ENCODE measurements at regions not wholly inside any gene's neighbourhood (a gene's known extent, or its start where the extent isn't known, plus 50 kb on each side); places are given as distances from the start of the nearest gene placed in this dataset.

DNA sequence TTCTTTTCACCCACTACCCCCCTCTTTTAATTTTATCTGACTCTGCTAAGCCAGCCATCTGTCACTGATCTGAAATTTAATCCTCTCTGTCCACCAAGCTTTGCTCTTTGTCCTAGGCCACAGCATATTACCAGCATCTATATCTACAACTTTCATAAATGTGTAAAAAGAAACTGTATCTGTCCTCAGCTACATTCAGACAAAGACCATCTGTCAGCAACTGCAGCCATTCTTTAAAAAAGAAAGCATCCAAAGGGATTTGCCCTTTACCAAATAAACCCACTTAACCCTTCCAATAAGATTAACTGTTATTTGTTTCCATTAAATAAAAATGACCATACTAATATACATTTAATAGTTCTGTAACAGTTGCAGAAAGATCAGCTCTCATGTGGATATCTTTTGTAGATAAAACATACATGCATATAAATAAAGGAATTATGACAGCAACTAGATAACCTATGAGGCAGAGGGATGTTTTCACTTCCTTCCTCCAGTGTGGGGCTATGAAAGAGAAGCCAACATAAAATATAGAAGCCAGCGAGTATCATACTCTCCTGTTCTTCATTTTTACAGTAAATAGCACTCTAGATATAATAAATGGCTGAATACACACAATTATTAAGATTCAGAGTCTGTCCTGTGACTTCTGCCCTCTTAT is 602.5 kb upstream of the SALL1 start:
- ChIA-PET CTCF (interaction anchor here (0.6 to 2.8 kb wide), 2 partner anchors 8 to 15 kb away, joined by 3 to 12 read pairs; no protein-coding TSS in a partner anchor), POLR2A (no interaction called here)
- no peak for DNase-seq (ENCODE audit: low read depth, low spot score)
- TF ChIP-seq, protein P1, sequence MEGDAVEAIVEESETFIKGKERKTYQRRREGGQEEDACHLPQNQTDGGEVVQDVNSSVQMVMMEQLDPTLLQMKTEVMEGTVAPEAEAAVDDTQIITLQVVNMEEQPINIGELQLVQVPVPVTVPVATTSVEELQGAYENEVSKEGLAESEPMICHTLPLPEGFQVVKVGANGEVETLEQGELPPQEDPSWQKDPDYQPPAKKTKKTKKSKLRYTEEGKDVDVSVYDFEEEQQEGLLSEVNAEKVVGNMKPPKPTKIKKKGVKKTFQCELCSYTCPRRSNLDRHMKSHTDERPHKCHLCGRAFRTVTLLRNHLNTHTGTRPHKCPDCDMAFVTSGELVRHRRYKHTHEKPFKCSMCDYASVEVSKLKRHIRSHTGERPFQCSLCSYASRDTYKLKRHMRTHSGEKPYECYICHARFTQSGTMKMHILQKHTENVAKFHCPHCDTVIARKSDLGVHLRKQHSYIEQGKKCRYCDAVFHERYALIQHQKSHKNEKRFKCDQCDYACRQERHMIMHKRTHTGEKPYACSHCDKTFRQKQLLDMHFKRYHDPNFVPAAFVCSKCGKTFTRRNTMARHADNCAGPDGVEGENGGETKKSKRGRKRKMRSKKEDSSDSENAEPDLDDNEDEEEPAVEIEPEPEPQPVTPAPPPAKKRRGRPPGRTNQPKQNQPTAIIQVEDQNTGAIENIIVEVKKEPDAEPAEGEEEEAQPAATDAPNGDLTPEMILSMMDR (IDR thresholded peaks at IDR 0.05; ENCODE audit: low read depth, low read length) = no peak
- Histone ChIP-seq H3K9me3 (ENCODE audit: control insufficient read depth, insufficient read depth, low read length) (no peaks in the 10 kb centered on the region), H3K4me3 (ENCODE audit: low read depth, low read length) (no peak overlapping the region), H3K27me3 (ENCODE audit: control insufficient read depth, insufficient read depth, low read length) (peaks cover 2% of the 10 kb centered on the region), H3K27ac (ENCODE audit: low read depth, low read length) (no peak overlapping the region)

DNA sequence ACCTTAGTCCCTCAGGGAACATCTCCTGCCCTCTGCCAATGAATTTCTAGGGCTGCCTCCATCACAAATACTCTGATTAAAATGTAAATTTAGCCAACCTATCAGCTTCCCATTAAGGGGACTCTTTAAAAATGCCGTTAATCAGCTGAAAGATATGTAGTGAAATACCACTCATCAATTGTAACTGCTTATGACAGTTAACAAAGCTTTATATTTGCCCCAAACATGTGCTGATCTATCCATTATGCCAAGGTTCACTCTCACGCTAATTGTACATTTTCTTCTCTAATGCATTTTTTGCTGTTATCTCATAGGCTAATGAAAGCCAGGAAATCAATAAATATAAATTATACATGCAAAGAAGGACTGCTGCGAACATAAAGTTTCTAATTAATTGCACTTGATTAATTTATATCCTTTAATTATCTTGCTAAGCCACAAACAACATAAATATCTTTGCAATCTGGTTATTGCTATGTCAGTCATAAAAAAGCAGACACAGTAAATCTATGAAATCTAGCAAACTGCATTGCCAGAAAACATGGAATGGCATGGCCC is 601.4 kb upstream of the SALL1 start:
- H3K27ac ChIP-seq (ENCODE audit: low read depth, low read length) = no peak overlapping the region

DNA sequence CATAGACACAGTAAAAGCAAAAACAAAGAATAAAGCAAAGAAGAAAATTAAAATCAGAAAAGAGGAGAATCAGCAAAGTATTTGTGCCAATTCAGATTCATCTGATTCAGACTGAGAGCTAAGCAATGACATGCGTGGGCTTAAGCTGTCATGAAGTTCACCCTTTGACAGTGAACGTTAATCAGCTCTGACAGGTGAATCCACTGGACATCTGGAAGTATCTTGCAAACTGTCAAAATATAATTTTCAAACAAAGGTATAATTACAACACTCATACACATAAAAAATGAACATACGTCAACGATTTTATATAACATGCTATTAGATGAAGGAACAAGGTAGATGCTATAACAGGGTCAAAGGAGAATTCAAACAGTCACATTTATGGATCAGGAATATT is 596.3 kb upstream of the SALL1 start:
- TF ChIP-seq, protein P1 (IDR thresholded peaks at IDR 0.05; ENCODE audit: low read depth, low read length) = no peak
- H3K9me3 ChIP-seq (ENCODE audit: control insufficient read depth, insufficient read depth, low read length) = no peaks in the 10 kb centered on the region
- H3K27me3 ChIP-seq (ENCODE audit: control insufficient read depth, insufficient read depth, low read length) = no peaks in the 10 kb centered on the region
- CTCF ChIA-PET = interaction anchor here (1.7 kb wide), 1 partner anchor 15 kb away, joined by 7 read pairs; no protein-coding TSS in a partner anchor
- DNase-seq (ENCODE audit: low read depth, low spot score) = no peak
- no peak overlapping the region for H3K27ac ChIP-seq (ENCODE audit: low read depth, low read length)
- H3K4me3 ChIP-seq (ENCODE audit: low read depth, low read length) = no peak overlapping the region
- POLR2A ChIA-PET = no interaction called here

More for the DNA sequence above, 601.4 kb upstream of the SALL1 start:
- Histone ChIP-seq H3K9me3 (ENCODE audit: control insufficient read depth, insufficient read depth, low read length) (no peaks in the 10 kb centered on the region), H3K27me3 (ENCODE audit: control insufficient read depth, insufficient read depth, low read length) (peaks cover 2% of the 10 kb centered on the region), H3K4me3 (ENCODE audit: low read depth, low read length) (no peak overlapping the region)
- ChIA-PET POLR2A (no interaction called here), CTCF (interaction anchor here (2.8 kb wide), 1 partner anchor 9 kb away, joined by 12 read pairs; no protein-coding TSS in a partner anchor)
- TF ChIP-seq, protein P1 (IDR thresholded peaks at IDR 0.05; ENCODE audit: low read depth, low read length) = no peak
- no peak for DNase-seq (ENCODE audit: low read depth, low spot score)

DNA sequence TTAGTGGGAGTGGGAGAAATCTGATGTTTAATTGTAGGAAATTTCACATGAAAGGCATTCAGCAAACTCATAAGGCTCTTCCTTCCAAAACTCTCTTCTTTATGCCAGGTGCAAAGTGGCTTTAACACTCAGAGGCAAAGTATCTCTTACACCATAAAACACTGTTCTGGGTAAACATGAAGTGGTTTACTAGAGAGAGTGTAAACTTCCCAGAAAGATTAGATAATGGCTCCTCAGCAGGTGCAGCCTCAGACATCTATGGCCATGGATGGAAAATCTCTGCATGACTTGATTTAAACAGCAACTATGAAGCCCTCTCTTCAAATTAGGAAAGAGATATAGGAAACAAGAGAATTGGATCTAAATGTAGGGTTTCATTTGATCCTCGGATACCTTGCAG is 583.1 kb upstream of the SALL1 start:
- TF ChIP-seq, protein P1 (IDR thresholded peaks at IDR 0.05; ENCODE audit: low read depth, low read length) = no peak
- CTCF ChIA-PET = no interaction called here

DNA sequence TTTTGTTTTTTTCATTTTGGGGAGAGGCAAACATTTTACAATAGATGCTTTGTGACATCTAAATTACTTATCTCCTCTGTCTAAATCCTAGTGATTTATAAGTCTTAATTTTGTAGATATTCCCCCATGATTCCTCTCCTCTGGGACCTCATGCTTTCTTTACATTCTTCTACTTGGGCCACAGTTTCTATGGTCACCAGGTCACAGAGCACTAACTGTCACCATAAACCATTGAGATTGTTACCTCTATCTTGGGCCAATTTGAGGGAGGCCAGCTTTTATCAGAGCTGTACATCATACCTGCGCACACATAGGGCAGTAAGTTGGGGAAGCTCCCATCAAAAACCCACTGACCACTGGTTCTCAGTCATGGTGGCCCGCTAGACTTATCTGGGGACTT is 582.1 kb upstream of the SALL1 start:
- TF ChIP-seq, protein P1 (IDR thresholded peaks at IDR 0.05; ENCODE audit: low read depth, low read length) = no peak
- H3K9me3 ChIP-seq (ENCODE audit: control insufficient read depth, insufficient read depth, low read length) = no peaks in the 10 kb centered on the region
- H3K27ac ChIP-seq (ENCODE audit: low read depth, low read length) = no peak overlapping the region
- ChIA-PET CTCF (no interaction called here), POLR2A (no interaction called here)
- no peaks in the 10 kb centered on the region for H3K27me3 ChIP-seq (ENCODE audit: control insufficient read depth, insufficient read depth, low read length)
- H3K4me3 ChIP-seq (ENCODE audit: low read depth, low read length) = no peak overlapping the region
- no peak for DNase-seq (ENCODE audit: low read depth, low spot score)

More for the DNA sequence above, 583.1 kb upstream of the SALL1 start:
- POLR2A ChIA-PET = no interaction called here
- no peaks in the 10 kb centered on the region for H3K27me3 ChIP-seq (ENCODE audit: control insufficient read depth, insufficient read depth, low read length)
- no peak overlapping the region for H3K27ac ChIP-seq (ENCODE audit: low read depth, low read length)
- no peaks in the 10 kb centered on the region for H3K9me3 ChIP-seq (ENCODE audit: control insufficient read depth, insufficient read depth, low read length)
- no peak overlapping the region for H3K4me3 ChIP-seq (ENCODE audit: low read depth, low read length)
- no peak for DNase-seq (ENCODE audit: low read depth, low spot score)
